GM23338 (cell line): ENCODE measurements at regions not wholly inside any gene's neighbourhood (a gene's known extent, or its start where the extent isn't known, plus 50 kb on each side); places are given as distances from the start of the nearest gene placed in this dataset.

Experiments
- ATAC-seq: fragments of 200-7000 bp; cut with Tn5 transposase; 3 replicates; pipeline ENCODE4 v1.9.1; 2020
- DNase-seq: peaks from one replicate; pipeline ENCODE4 v3.0.0-alpha.2; 2015; ENCODE audit warnings: low spot score
- H2AFZ ChIP-seq: fragments of 200-600 bp; sonication (generic); 2 replicates; pipeline ENCODE4 v1.8.0; 2016; ENCODE audit warnings: antibody characterized with exemption, mild to moderate bottlenecking, moderate library complexity
- H3F3A ChIP-seq: fragments of 200-600 bp; sonication (generic); replicated peaks from 2 replicates; pipeline ENCODE4 v1.8.0; 2017; ENCODE audit warnings: antibody characterized with exemption, mixed run types, low read depth
- H3K27ac ChIP-seq: fragments of 200-600 bp; sonication (generic); 2 replicates; pipeline ENCODE4 v1.6.1; 2016; ENCODE audit warnings: low read depth
- H3K27me3 ChIP-seq: fragments of 200-600 bp; sonication (generic); 2 replicates; pipeline ENCODE4 v1.8.0; 2016; ENCODE audit warnings: mild to moderate bottlenecking, mixed run types, moderate library complexity; ENCODE audit not compliant: insufficient read depth
- H3K36me3 ChIP-seq: fragments of 200-600 bp; sonication (generic); 2 replicates; pipeline ENCODE4 v1.8.0; 2016; ENCODE audit warnings: mild to moderate bottlenecking; ENCODE audit not compliant: insufficient read depth
- H3K4me1 ChIP-seq: fragments of 200-600 bp; sonication (generic); 2 replicates; pipeline ENCODE4 v1.8.0; 2016; ENCODE audit warnings: mild to moderate bottlenecking, moderate library complexity; ENCODE audit not compliant: insufficient read depth
- H3K4me2 ChIP-seq: fragments of 200-600 bp; sonication (generic); 2 replicates; pipeline ENCODE4 v1.7.1; 2017; ENCODE audit warnings: mixed run types
- H3K4me3 ChIP-seq: fragments of 200-600 bp; sonication (generic); 2 replicates; pipeline ENCODE4 v1.6.1; 2016; ENCODE audit warnings: mixed run types
- H3K79me2 ChIP-seq: fragments of 200-600 bp; sonication (generic); replicated peaks from 2 replicates; pipeline ENCODE4 v1.8.0; 2017; ENCODE audit warnings: mild to moderate bottlenecking; ENCODE audit not compliant: insufficient read depth
- H3K9me2 ChIP-seq: fragments of 200-600 bp; sonication (generic); 2 replicates; pipeline ENCODE4 v1.8.0; 2017; ENCODE audit not compliant: insufficient read depth
- H4K20me1 ChIP-seq: fragments of 200-600 bp; sonication (generic); replicated peaks from 2 replicates; pipeline ENCODE4 v1.8.0; 2017; ENCODE audit warnings: mild to moderate bottlenecking; ENCODE audit not compliant: insufficient read depth
- H3K27ac Mint-ChIP-seq: 2 replicates; pipeline ENCODE4 v1.8.0; 2020; ENCODE audit warnings: inconsistent platforms, mild to moderate bottlenecking, moderate library complexity, mixed read lengths
- H3K27me3 Mint-ChIP-seq: 3 replicates; pipeline ENCODE4 v1.8.0; 2022; ENCODE audit warnings: low read depth, mild to moderate bottlenecking, moderate library complexity, mixed read lengths, inconsistent platforms; ENCODE audit not compliant: insufficient read depth, poor library complexity
- H3K36me3 Mint-ChIP-seq: 3 replicates; pipeline ENCODE4 v1.8.0; 2021; ENCODE audit warnings: low read depth, mild to moderate bottlenecking, inconsistent platforms, moderate library complexity, mixed read lengths
- H3K4me1 Mint-ChIP-seq: 3 replicates; pipeline ENCODE4 v1.8.0; 2020; ENCODE audit warnings: mild to moderate bottlenecking, inconsistent platforms, mixed read lengths
- H3K4me3 Mint-ChIP-seq: 3 replicates; pipeline ENCODE4 v1.8.0; 2021; ENCODE audit warnings: moderate library complexity, mild to moderate bottlenecking, inconsistent platforms, mixed read lengths
- H3K9me3 Mint-ChIP-seq: 3 replicates; pipeline ENCODE4 v1.8.0; 2020; ENCODE audit warnings: moderate library complexity, mild to moderate bottlenecking, inconsistent platforms, mixed read lengths
- CREB1 ChIP-seq: fragments of 250-450 bp; sonication (Bioruptor Pico); IDR thresholded peaks from 2 replicates; pipeline ENCODE4 v1.5.0; 2020; ENCODE audit warnings: low read depth, mild to moderate bottlenecking, moderate library complexity
- EZH2 ChIP-seq: fragments of 200-600 bp; sonication (generic); IDR thresholded peaks from one replicate; pipeline ENCODE4 v1.8.0; 2017; ENCODE audit warnings: antibody characterized with exemption, mild to moderate bottlenecking, low read depth; ENCODE audit not compliant: unreplicated experiment
- EZH2phosphoT487 ChIP-seq: fragments of 200-600 bp; sonication (generic); IDR thresholded peaks from one replicate; pipeline ENCODE4 v1.8.1; 2018; ENCODE audit warnings: antibody characterized with exemption; ENCODE audit not compliant: unreplicated experiment
- JUNB ChIP-seq: IDR thresholded peaks from one replicate; pipeline ENCODE4 v1.6.1; 2016; ENCODE audit warnings: antibody characterized with exemption; ENCODE audit not compliant: unreplicated experiment
- NANOG ChIP-seq: IDR thresholded peaks from 2 replicates; pipeline ENCODE4 v1.6.1; 2016; ENCODE audit warnings: antibody characterized with exemption, borderline replicate concordance
- POLR2AphosphoS5 ChIP-seq: IDR thresholded peaks from 2 replicates; pipeline ENCODE4 v1.6.1; 2016; ENCODE audit warnings: antibody characterized with exemption, low read depth
- STAT1 ChIP-seq: IDR thresholded peaks from one replicate; pipeline ENCODE4 v1.6.1; 2016; ENCODE audit warnings: antibody characterized with exemption; ENCODE audit not compliant: unreplicated experiment
- ZNF114 ChIP-seq: fragments of 250-450 bp; sonication (Bioruptor Pico); IDR thresholded peaks from 2 replicates; pipeline ENCODE4 v1.5.0; 2020; ENCODE audit warnings: mild to moderate bottlenecking, moderate library complexity
- ZNF331 ChIP-seq: fragments of 250-450 bp; sonication (Bioruptor Pico); IDR thresholded peaks from 2 replicates; pipeline ENCODE4 v1.5.0; 2020; ENCODE audit warnings: low read depth, mild to moderate bottlenecking, moderate library complexity
- TF ChIP-seq, protein P1 (sequence below), 2 experiments: fragments of 200-600 bp in 1 of 2; sonication (generic) in 1 of 2; conservative IDR thresholded peaks; 2 replicates each; pipeline versions ENCODE4 v1.5.1 to v1.6.1; 2016 to 2017; ENCODE audit warnings: antibody characterized with exemption in 2 of 2, low read depth in 2 of 2, mild to moderate bottlenecking in 2 of 2, moderate library complexity in 1 of 2
- TF ChIP-seq, protein P2 (sequence below): IDR thresholded peaks from 2 replicates; pipeline ENCODE4 v1.6.1; 2016; ENCODE audit warnings: antibody characterized with exemption
- TF ChIP-seq, protein P3 (sequence below): fragments of 250-450 bp; sonication (Bioruptor Pico); IDR thresholded peaks from 2 replicates; pipeline ENCODE4 v1.5.0; 2020; ENCODE audit warnings: mild to moderate bottlenecking, moderate library complexity
- TF ChIP-seq, protein P4 (sequence below): IDR thresholded peaks from one replicate; pipeline ENCODE4 v1.6.1; 2018; ENCODE audit warnings: antibody characterized with exemption; ENCODE audit not compliant: unreplicated experiment

DNA sequence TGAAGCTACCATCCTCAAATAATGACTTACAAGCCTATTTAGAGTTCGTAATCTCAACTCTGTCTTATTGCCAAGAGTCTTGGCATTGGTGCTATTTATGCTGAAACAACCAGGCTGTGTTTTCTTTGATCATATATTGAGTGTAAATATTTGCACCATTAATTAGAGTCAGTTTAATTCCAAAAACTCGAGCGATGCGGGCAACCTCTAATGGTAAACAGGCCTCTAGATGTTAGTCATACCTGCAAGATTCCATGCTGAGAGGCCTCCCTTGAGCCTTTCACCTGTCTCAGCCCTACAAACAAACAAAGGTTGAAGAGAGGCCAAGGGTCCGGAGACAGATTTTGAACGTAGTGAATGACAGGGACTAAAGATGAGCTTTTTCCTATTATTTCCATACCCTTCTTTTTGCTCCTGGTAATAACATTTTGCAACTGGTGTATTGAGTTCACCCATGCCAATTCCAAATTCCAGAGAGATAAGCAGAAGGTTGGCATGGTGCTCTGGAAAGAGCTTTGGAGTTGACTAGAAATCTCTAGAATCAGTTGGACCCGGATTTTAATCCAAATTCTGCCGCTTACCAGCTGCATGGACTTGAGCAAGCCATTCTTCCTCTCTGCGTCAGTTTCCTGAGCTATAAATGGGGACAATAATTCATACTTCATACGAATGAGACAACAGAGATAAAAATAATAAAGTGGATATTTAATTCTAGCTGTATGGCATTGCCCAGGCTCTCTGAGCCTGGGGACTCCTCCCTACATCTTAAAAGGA, 99.1 kb upstream of the ANO1 start:
- Histone ChIP-seq H3K4me2 (no peak overlapping the region), H2AFZ (no peak overlapping the region), H3K9me2 (no peaks in the 10 kb centered on the region), H3K79me2 (no peaks in the 10 kb centered on the region), H3K27ac (no peak overlapping the region), H4K20me1 (no peaks in the 10 kb centered on the region), H3K36me3 (no peaks in the 10 kb centered on the region), H3F3A (no peaks in the 10 kb centered on the region), H3K4me1 (peaks cover 24% of the 10 kb centered on the region), H3K27me3 (peaks cover 10% of the 10 kb centered on the region), H3K4me3 (no peak overlapping the region)
- Mint-ChIP-seq H3K4me1 (peaks cover 41% of the 10 kb centered on the region), H3K36me3 (no peaks in the 10 kb centered on the region; the same call in 2 of the 3 replicates), H3K9me3 (no peaks in the 10 kb centered on the region), H3K4me3 (no peak overlapping the region; the same call in 2 of the 3 replicates), H3K27me3 (peaks cover 24% of the 10 kb centered on the region), H3K27ac (no peak overlapping the region)
- ATAC-seq, result no peak
- DNase-seq, result no peak
- TF ChIP-seq EZH2 (no peak), ZNF331 (CRISPR knock-in tag) (no peak), ZNF114 (CRISPR knock-in tag) (no peak), STAT1 (no peak), EZH2phosphoT487 (no peak), NANOG (no peak), CREB1 (CRISPR knock-in tag) (no peak), POLR2AphosphoS5 (no peak), JUNB (no peak)
- TF ChIP-seq, protein P1, sequence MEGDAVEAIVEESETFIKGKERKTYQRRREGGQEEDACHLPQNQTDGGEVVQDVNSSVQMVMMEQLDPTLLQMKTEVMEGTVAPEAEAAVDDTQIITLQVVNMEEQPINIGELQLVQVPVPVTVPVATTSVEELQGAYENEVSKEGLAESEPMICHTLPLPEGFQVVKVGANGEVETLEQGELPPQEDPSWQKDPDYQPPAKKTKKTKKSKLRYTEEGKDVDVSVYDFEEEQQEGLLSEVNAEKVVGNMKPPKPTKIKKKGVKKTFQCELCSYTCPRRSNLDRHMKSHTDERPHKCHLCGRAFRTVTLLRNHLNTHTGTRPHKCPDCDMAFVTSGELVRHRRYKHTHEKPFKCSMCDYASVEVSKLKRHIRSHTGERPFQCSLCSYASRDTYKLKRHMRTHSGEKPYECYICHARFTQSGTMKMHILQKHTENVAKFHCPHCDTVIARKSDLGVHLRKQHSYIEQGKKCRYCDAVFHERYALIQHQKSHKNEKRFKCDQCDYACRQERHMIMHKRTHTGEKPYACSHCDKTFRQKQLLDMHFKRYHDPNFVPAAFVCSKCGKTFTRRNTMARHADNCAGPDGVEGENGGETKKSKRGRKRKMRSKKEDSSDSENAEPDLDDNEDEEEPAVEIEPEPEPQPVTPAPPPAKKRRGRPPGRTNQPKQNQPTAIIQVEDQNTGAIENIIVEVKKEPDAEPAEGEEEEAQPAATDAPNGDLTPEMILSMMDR (conservative IDR thresholded peaks at IDR 0.05; ENCODE audit: low read depth in 2 of 2), result no peak
- TF ChIP-seq, protein P2, sequence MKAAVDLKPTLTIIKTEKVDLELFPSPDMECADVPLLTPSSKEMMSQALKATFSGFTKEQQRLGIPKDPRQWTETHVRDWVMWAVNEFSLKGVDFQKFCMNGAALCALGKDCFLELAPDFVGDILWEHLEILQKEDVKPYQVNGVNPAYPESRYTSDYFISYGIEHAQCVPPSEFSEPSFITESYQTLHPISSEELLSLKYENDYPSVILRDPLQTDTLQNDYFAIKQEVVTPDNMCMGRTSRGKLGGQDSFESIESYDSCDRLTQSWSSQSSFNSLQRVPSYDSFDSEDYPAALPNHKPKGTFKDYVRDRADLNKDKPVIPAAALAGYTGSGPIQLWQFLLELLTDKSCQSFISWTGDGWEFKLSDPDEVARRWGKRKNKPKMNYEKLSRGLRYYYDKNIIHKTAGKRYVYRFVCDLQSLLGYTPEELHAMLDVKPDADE, result no peak
- TF ChIP-seq, protein P3, sequence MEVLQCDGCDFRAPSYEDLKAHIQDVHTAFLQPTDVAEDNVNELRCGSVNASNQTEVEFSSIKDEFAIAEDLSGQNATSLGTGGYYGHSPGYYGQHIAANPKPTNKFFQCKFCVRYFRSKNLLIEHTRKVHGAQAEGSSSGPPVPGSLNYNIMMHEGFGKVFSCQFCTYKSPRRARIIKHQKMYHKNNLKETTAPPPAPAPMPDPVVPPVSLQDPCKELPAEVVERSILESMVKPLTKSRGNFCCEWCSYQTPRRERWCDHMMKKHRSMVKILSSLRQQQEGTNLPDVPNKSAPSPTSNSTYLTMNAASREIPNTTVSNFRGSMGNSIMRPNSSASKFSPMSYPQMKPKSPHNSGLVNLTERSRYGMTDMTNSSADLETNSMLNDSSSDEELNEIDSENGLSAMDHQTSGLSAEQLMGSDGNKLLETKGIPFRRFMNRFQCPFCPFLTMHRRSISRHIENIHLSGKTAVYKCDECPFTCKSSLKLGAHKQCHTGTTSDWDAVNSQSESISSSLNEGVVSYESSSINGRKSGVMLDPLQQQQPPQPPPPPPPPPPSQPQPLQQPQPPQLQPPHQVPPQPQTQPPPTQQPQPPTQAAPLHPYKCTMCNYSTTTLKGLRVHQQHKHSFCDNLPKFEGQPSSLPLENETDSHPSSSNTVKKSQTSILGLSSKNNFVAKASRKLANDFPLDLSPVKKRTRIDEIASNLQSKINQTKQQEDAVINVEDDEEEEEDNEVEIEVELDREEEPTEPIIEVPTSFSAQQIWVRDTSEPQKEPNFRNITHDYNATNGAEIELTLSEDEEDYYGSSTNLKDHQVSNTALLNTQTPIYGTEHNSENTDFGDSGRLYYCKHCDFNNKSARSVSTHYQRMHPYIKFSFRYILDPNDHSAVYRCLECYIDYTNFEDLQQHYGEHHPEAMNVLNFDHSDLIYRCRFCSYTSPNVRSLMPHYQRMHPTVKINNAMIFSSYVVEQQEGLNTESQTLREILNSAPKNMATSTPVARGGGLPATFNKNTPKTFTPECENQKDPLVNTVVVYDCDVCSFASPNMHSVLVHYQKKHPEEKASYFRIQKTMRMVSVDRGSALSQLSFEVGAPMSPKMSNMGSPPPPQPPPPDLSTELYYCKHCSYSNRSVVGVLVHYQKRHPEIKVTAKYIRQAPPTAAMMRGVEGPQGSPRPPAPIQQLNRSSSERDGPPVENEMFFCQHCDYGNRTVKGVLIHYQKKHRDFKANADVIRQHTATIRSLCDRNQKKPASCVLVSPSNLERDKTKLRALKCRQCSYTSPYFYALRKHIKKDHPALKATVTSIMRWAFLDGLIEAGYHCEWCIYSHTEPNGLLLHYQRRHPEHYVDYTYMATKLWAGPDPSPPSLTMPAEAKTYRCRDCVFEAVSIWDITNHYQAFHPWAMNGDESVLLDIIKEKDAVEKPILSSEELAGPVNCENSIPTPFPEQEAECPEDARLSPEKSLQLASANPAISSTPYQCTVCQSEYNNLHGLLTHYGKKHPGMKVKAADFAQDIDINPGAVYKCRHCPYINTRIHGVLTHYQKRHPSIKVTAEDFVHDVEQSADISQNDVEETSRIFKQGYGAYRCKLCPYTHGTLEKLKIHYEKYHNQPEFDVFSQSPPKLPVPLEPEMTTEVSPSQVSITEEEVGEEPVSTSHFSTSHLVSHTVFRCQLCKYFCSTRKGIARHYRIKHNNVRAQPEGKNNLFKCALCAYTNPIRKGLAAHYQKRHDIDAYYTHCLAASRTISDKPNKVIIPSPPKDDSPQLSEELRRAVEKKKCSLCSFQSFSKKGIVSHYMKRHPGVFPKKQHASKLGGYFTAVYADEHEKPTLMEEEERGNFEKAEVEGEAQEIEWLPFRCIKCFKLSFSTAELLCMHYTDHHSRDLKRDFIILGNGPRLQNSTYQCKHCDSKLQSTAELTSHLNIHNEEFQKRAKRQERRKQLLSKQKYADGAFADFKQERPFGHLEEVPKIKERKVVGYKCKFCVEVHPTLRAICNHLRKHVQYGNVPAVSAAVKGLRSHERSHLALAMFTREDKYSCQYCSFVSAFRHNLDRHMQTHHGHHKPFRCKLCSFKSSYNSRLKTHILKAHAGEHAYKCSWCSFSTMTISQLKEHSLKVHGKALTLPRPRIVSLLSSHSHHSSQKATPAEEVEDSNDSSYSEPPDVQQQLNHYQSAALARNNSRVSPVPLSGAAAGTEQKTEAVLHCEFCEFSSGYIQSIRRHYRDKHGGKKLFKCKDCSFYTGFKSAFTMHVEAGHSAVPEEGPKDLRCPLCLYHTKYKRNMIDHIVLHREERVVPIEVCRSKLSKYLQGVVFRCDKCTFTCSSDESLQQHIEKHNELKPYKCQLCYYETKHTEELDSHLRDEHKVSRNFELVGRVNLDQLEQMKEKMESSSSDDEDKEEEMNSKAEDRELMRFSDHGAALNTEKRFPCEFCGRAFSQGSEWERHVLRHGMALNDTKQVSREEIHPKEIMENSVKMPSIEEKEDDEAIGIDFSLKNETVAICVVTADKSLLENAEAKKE (CRISPR knock-in tag), result no peak
- TF ChIP-seq, protein P4, sequence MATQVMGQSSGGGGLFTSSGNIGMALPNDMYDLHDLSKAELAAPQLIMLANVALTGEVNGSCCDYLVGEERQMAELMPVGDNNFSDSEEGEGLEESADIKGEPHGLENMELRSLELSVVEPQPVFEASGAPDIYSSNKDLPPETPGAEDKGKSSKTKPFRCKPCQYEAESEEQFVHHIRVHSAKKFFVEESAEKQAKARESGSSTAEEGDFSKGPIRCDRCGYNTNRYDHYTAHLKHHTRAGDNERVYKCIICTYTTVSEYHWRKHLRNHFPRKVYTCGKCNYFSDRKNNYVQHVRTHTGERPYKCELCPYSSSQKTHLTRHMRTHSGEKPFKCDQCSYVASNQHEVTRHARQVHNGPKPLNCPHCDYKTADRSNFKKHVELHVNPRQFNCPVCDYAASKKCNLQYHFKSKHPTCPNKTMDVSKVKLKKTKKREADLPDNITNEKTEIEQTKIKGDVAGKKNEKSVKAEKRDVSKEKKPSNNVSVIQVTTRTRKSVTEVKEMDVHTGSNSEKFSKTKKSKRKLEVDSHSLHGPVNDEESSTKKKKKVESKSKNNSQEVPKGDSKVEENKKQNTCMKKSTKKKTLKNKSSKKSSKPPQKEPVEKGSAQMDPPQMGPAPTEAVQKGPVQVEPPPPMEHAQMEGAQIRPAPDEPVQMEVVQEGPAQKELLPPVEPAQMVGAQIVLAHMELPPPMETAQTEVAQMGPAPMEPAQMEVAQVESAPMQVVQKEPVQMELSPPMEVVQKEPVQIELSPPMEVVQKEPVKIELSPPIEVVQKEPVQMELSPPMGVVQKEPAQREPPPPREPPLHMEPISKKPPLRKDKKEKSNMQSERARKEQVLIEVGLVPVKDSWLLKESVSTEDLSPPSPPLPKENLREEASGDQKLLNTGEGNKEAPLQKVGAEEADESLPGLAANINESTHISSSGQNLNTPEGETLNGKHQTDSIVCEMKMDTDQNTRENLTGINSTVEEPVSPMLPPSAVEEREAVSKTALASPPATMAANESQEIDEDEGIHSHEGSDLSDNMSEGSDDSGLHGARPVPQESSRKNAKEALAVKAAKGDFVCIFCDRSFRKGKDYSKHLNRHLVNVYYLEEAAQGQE, result no peak
